ENCODE measurements at regions not wholly inside any gene's neighbourhood (a gene's known extent, or its start where the extent isn't known, plus 50 kb on each side); places are given as distances from the start of the nearest gene placed in this dataset.
A peak's percentile ranks its signal among the peaks of the same experiment; 100 is the strongest.

GRCh38 chr12:81888961-81889360, 129.8 kb upstream of the PPFIA2 start:
- H3K9ac ChIP-seq (ENCODE audit: insufficient read length, low read depth) = no peak overlapping the region
- TF ChIP-seq YY1 (IDR thresholded peaks at IDR 0.05; ENCODE audit: insufficient read depth, insufficient read length) (no peak), SUZ12 (IDR thresholded peaks at IDR 0.05; ENCODE audit: extremely low read depth, insufficient read depth, insufficient read length) (no peak), ZNF274 (IDR thresholded peaks at IDR 0.05; ENCODE audit: low read depth, low read length) (no peak)
- H3K4me3 ChIP-seq (ENCODE audit: insufficient read length, low read depth) = no peak overlapping the region
- no peaks in the 10 kb centered on the region for H3K36me3 ChIP-seq (ENCODE audit: insufficient read depth, insufficient read length, low read length)
- H3K9me3 ChIP-seq (ENCODE audit: insufficient read depth, low read length) = peaks cover 7% of the 10 kb centered on the region; the same call in 1 of the 2 replicates
- no peaks in the 10 kb centered on the region for H3K4me1 ChIP-seq (ENCODE audit: insufficient read depth, insufficient read length)
- H3K27me3 ChIP-seq (ENCODE audit: insufficient read depth, insufficient read length) = no peaks in the 10 kb centered on the region
- DNase-seq (ENCODE audit: low read depth, low spot score) = no peak

DNA sequence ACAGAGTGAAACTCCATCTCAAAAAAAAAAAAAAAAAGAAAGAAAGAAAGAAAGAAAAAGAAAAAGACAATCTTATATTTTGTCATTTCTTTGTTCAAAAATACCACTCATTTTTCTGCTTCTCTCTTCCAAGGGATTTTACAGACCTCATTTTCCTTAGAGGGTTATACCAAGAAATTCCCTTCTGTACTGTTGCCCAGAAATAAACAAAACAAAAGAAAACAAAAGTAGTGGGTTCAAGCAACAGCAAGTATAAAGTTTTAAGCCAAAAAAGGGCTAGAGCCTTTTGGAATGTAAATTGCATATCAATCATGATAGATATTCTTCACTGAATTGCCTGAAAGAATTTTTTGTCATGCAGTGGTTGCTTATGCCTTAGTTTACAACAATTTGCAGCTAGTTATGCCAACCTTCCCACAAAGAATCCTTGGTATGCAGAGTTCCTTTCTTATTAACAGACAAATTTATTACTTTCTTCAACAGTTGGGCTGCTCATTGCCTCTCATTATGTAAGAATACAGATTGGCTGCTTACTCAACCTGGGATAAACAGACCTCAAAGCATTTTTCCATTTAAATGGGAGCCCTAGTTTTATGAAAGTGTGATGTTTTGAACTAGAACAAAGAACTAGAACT, 129.1 kb upstream of the PPFIA2 start:
- Histone ChIP-seq H3K4me3 (ENCODE audit: insufficient read length, low read depth) (no peak overlapping the region), H3K9me3 (ENCODE audit: insufficient read depth, low read length) (peaks cover 7% of the 10 kb centered on the region; the same call in 1 of the 2 replicates), H3K4me1 (ENCODE audit: insufficient read depth, insufficient read length) (no peaks in the 10 kb centered on the region), H3K27me3 (ENCODE audit: insufficient read depth, insufficient read length) (no peaks in the 10 kb centered on the region), H3K9ac (ENCODE audit: insufficient read length, low read depth) (no peak overlapping the region), H3K36me3 (ENCODE audit: insufficient read depth, insufficient read length, low read length) (no peaks in the 10 kb centered on the region)
- TF ChIP-seq ZNF274 (IDR thresholded peaks at IDR 0.05; ENCODE audit: low read depth, low read length) (no peak), SUZ12 (IDR thresholded peaks at IDR 0.05; ENCODE audit: extremely low read depth, insufficient read depth, insufficient read length) (no peak), YY1 (IDR thresholded peaks at IDR 0.05; ENCODE audit: insufficient read depth, insufficient read length) (no peak)
- peak; percentile 3 for DNase-seq (ENCODE audit: low read depth, low spot score)

- Histone ChIP-seq H3K9me3 (ENCODE audit: insufficient read depth, low read length) (no peaks in the 10 kb centered on the region), H3K4me3 (ENCODE audit: insufficient read length, low read depth) (no peak overlapping the region), H3K27me3 (ENCODE audit: insufficient read depth, insufficient read length) (no peaks in the 10 kb centered on the region), H3K36me3 (ENCODE audit: insufficient read depth, insufficient read length, low read length) (no peaks in the 10 kb centered on the region), H3K4me1 (ENCODE audit: insufficient read depth, insufficient read length) (no peaks in the 10 kb centered on the region), H3K9ac (ENCODE audit: insufficient read length, low read depth) (no peak overlapping the region)
- no peak for DNase-seq (ENCODE audit: low read depth, low spot score)
- no peak for TF ChIP-seq YY1 (IDR thresholded peaks at IDR 0.05; ENCODE audit: insufficient read depth, insufficient read length)
- no peak for TF ChIP-seq ZNF274 (IDR thresholded peaks at IDR 0.05; ENCODE audit: low read depth, low read length)
- no peak for TF ChIP-seq SUZ12 (IDR thresholded peaks at IDR 0.05; ENCODE audit: extremely low read depth, insufficient read depth, insufficient read length)
These were observed 115.4 kb upstream of the PPFIA2 start for GRCh38 chr12:81874586-81874985.

- no peak for TF ChIP-seq SUZ12 (IDR thresholded peaks at IDR 0.05; ENCODE audit: extremely low read depth, insufficient read depth, insufficient read length)
- no peak for TF ChIP-seq YY1 (IDR thresholded peaks at IDR 0.05; ENCODE audit: insufficient read depth, insufficient read length)
- no peak for TF ChIP-seq ZNF274 (IDR thresholded peaks at IDR 0.05; ENCODE audit: low read depth, low read length)
- H3K4me3 ChIP-seq (ENCODE audit: insufficient read length, low read depth) = no peak overlapping the region
- no peaks in the 10 kb centered on the region for H3K27me3 ChIP-seq (ENCODE audit: insufficient read depth, insufficient read length)
- no peak overlapping the region for H3K9ac ChIP-seq (ENCODE audit: insufficient read length, low read depth)
- no peak for DNase-seq (ENCODE audit: low read depth, low spot score)
- no peaks in the 10 kb centered on the region for H3K9me3 ChIP-seq (ENCODE audit: insufficient read depth, low read length)
- no peaks in the 10 kb centered on the region for H3K36me3 ChIP-seq (ENCODE audit: insufficient read depth, insufficient read length, low read length)
- no peaks in the 10 kb centered on the region for H3K4me1 ChIP-seq (ENCODE audit: insufficient read depth, insufficient read length)
These were observed 115.0 kb upstream of the PPFIA2 start for GRCh38 chr12:81874166-81874565.

GRCh38 chr12:81872400-81872799, 113.2 kb upstream of the PPFIA2 start:
- no peak overlapping the region for H3K9ac ChIP-seq (ENCODE audit: insufficient read length, low read depth)
- H3K4me1 ChIP-seq (ENCODE audit: insufficient read depth, insufficient read length) = no peaks in the 10 kb centered on the region

DNA sequence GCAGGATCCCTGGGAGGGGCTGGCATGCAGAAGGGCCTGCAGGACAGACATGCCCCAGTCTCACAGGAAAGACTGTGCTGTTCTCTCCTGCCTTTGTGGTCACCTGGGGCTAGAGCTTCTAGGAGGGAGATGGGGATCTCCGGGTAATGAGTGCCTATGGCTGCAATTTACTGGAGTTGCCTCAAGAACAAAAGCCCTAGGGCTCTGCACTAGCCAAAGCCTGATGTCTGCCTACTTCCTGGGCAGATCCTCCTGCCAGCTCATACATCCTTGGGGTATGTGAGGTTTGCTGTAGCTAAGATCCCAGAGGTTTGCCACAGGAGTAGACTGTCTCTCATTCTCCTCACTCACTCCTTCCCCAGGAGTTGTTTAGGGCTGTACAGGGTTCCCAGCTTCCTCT, 106.9 kb upstream of the PPFIA2 start:
- Histone ChIP-seq H3K27me3 (ENCODE audit: insufficient read depth, insufficient read length) (no peaks in the 10 kb centered on the region), H3K36me3 (ENCODE audit: insufficient read depth, insufficient read length, low read length) (no peaks in the 10 kb centered on the region), H3K9ac (ENCODE audit: insufficient read length, low read depth) (no peak overlapping the region), H3K4me1 (ENCODE audit: insufficient read depth, insufficient read length) (no peaks in the 10 kb centered on the region), H3K4me3 (ENCODE audit: insufficient read length, low read depth) (no peak overlapping the region), H3K9me3 (ENCODE audit: insufficient read depth, low read length) (no peaks in the 10 kb centered on the region)
- TF ChIP-seq YY1 (IDR thresholded peaks at IDR 0.05; ENCODE audit: insufficient read depth, insufficient read length) = no peak
- TF ChIP-seq ZNF274 (IDR thresholded peaks at IDR 0.05; ENCODE audit: low read depth, low read length) = no peak
- TF ChIP-seq SUZ12 (IDR thresholded peaks at IDR 0.05; ENCODE audit: extremely low read depth, insufficient read depth, insufficient read length) = no peak
- no peak for DNase-seq (ENCODE audit: low read depth, low spot score)

More at GRCh38 chr12:81872400-81872799, 113.2 kb upstream of the PPFIA2 start:
- H3K4me3 ChIP-seq (ENCODE audit: insufficient read length, low read depth) = no peak overlapping the region
- H3K27me3 ChIP-seq (ENCODE audit: insufficient read depth, insufficient read length) = no peaks in the 10 kb centered on the region
- TF ChIP-seq YY1 (IDR thresholded peaks at IDR 0.05; ENCODE audit: insufficient read depth, insufficient read length) (no peak), SUZ12 (IDR thresholded peaks at IDR 0.05; ENCODE audit: extremely low read depth, insufficient read depth, insufficient read length) (no peak), ZNF274 (IDR thresholded peaks at IDR 0.05; ENCODE audit: low read depth, low read length) (no peak)
- no peak for DNase-seq (ENCODE audit: low read depth, low spot score)
- H3K9me3 ChIP-seq (ENCODE audit: insufficient read depth, low read length) = no peaks in the 10 kb centered on the region
- no peaks in the 10 kb centered on the region for H3K36me3 ChIP-seq (ENCODE audit: insufficient read depth, insufficient read length, low read length)

DNA sequence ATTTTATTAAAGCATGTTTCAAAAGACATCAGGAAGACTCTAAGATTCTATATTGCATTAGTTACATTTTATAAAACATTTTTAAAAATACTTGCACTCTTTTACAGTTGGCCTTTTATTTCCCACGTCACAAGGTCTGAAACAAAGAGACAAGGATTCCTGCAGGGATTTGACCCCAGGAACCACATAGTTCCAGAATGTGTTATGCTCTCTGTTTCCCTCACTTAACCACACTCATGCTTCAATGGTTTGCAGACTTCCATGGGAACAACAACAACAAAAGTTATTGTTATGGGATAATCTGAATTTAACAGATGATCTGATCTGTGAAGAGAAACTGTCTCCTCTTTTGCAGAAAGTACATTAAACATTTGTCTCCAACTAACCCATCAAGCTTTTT, 104.3 kb upstream of the PPFIA2 start:
- peak; percentile 9 for DNase-seq (ENCODE audit: low read depth, low spot score)
- Histone ChIP-seq H3K4me3 (ENCODE audit: insufficient read length, low read depth) (no peak overlapping the region), H3K9ac (ENCODE audit: insufficient read length, low read depth) (no peak overlapping the region), H3K4me1 (ENCODE audit: insufficient read depth, insufficient read length) (no peaks in the 10 kb centered on the region), H3K27me3 (ENCODE audit: insufficient read depth, insufficient read length) (no peaks in the 10 kb centered on the region), H3K9me3 (ENCODE audit: insufficient read depth, low read length) (no peaks in the 10 kb centered on the region), H3K36me3 (ENCODE audit: insufficient read depth, insufficient read length, low read length) (no peaks in the 10 kb centered on the region)
- TF ChIP-seq YY1 (IDR thresholded peaks at IDR 0.05; ENCODE audit: insufficient read depth, insufficient read length) = no peak
- TF ChIP-seq ZNF274 (IDR thresholded peaks at IDR 0.05; ENCODE audit: low read depth, low read length) = no peak
- no peak for TF ChIP-seq SUZ12 (IDR thresholded peaks at IDR 0.05; ENCODE audit: extremely low read depth, insufficient read depth, insufficient read length)
